GM18907 (cell line): ENCODE measurements at regions not wholly inside any gene's neighbourhood (a gene's known extent, or its start where the extent isn't known, plus 50 kb on each side); places are given as distances from the start of the nearest gene placed in this dataset.
"Not testable (repeated sequence)": the region's sequence is repeated elsewhere in the genome, so short reads cannot be mapped to it uniquely, and the experiment has no call there.

Experiments
- ATAC-seq: cut with Tn5 transposase; IDR thresholded peaks from one replicate; pipeline ENCODE4 v1.9.1; 2021; ENCODE audit warnings: mild to moderate bottlenecking, moderate library complexity; ENCODE audit not compliant: unreplicated experiment

DNA sequence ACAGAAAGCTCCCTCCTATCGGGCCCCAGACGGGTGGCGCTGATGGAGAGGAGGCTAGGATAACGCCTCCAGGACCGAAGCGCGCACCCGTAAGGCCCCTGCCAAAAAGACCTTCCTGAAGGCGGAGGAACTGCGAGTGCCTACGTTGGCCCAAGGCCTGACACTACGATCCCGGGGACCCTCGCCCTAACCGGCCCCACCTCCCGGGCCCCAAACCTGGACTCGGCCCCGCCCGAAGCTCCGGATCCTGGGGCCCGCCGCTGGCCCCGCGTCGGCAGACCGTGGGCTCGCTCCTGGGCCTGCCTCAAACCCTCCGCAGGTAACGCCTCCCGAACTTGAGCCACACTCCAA, 53.6 kb upstream of the ROPN1B start:
- not testable (repeated sequence) for ATAC-seq

DNA sequence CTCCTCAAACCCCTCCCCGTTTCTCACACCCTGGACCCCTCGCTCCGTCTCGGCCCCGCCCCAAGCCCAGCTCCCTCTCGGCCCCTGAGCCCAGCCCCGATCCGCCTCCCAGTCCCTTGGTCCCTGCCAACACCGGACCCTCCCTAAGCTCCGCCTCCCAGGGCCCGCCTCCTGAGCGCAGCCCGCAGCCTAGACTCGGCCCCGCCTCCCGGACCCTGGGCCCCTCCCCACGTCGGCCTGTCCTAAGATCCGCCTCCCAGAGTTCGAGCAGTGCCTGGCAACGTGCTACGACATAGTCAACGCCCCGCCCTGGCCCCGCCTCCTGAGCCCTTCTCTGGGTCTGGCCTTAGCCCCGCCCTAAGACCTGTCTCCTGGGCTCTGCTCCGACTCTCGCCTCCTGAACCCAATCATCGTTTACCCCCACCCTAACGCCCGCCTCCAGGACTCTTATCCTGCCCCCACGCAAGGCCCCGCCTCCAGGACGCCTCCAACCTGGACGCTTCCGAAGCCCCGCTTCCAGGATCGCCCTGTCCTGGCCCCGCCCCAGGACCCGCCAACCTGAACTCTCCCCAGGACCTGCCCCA, 53.1 kb upstream of the ROPN1B start:
- ATAC-seq: peak; percentile 93

DNA sequence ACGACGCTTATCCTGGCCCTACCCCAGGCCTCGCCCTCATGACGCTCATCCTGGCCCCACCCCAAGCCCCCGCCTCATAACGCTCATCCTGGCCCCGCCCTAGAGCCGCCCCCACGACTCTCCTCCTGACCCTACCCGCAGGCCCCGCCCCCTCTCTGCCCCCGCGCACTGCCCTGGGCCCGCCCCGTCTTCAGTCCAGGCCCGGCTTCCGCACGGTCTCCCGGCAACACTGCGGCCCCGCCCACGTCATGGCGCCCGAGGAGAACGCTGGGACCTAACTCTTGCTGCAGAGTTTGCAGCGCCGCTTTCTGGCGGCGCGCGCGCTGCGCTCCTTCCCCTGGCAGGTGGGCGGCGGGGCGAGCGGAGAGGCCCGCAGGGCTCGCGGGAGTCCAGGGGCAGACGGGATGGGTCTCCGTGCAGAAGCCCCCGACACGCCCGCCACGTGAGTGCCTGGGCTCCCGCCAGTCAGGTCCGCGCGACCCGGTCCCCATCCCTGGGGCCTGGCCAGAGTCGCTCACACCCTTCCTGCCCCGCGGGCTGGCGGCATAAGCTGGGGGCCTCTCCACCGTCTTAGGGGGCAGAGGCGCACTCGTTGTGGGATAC, 52.5 kb upstream of the ROPN1B start:
- peak; percentile 76 for ATAC-seq

DNA sequence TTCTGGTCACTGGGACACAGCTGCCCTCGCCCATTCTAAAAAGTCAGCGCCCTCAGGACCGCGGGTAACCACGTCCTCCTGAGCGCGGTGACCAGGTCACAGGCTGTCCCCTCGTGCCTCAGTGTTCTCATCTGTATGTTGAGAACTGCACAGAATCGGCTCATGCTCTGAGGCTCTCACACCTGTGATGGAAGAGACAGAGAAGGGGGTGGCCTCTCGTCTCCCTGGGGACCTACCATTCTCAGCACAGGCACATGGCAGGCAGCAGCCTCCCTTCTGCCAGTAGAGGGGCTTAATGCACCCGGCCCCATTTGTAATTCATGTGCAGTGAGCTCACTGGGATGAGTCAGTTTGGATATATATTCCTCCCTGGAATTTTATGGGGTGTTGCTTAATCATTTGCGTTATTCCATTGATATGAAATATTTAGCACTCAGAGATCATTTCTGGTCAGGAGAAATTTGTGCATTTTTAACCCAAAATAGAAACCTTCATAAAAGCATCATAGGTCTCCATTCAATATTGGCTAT, 51.9 kb upstream of the ROPN1B start:
- not testable (repeated sequence) for ATAC-seq

DNA sequence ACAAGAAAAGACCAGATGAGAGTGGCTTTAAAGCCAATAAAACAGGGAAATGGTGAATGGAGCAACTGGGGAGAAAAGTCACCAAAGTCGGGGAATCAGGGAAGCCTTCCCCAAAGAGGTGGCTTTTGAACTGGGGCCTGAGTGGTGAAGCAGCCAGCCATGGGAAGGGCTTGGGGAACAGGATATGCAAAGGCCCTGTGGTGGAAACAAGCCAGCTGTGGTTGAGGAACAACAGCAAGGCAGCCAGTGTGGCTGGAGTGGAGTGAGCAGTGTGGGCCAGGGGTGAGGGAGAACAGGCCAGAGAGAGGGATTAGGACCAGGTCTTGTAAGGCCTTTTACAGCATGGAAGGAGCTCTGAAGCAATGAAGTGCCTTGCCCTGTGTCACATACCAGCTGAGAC, 51.0 kb upstream of the ROPN1B start:
- not testable (repeated sequence) for ATAC-seq

DNA sequence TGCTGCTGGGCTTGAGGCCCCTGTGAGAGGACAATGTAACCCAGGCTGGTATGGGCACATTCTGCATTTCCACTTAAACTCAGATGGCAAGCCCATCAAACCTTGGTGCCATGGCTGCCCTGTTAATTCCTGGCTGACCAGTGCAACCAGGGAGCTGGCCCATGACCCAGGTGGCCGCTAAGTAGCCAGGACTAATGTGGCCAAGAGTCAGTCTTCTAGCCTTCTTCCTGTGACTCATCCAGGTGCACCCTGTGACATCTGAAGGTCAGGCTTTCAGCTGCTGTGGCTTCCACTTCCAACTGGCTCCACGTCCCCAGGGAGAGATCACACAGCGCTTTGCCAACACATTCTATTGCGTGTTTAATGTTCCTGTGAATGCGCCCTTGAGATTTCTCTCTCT, 50.5 kb upstream of the ROPN1B start:
- ATAC-seq: not testable (repeated sequence)

DNA sequence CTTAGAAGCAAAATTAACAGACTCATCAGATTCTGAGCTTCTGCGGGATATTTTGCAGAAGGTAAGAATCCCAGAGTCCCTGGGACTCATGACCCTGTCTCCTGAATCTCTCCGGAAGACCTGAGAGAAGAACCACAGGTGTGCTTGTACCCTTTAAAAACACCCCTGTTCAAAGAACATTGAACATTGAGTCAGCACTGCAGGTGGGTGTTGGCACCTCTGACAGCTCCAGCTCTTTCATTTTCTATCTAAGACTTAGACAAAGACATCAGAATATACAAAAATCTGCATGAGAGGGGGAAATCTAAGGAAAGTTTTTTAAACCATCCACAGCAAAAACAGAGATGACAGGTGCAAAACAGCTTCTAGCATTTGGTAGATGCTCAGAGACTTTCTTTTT, 50.1 kb upstream of the ROPN1B start:
- ATAC-seq: not testable (repeated sequence)
